Embryonic facial prominence (tissue), 1 donor: ENCODE measurements at regions not wholly inside any gene's neighbourhood (a gene's known extent, or its start where the extent isn't known, plus 50 kb on each side); places are given as distances from the start of the nearest gene placed in this dataset.
"Not testable (repeated sequence)": the region's sequence is repeated elsewhere in the genome, so short reads cannot be mapped to it uniquely, and the experiment has no call there.

Experiments
- DNase-seq: peaks from one replicate; pipeline ENCODE4 v3.0.0-alpha.2; 2016; ENCODE audit errors: extremely low spot score

DNA sequence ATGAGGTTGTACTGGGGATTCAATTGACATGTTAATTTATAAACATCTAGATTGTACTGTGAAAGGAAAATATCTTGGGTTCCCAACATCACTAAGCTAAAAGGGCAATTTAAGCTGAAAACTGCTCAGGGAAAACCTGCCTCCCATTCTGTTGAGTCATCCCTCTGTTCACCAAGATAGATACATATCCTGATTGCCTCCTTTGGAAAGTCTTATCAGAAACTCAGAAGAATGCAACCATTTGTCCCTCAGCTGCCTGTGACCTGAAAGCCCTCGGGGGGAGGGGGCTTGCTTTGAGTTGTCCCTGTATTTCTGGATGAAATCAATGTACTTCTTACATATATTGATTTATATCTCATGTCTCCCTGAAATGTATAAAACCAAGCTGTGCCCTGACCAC, 187.0 kb upstream of the ETV3 start:
- no peak for DNase-seq

DNA sequence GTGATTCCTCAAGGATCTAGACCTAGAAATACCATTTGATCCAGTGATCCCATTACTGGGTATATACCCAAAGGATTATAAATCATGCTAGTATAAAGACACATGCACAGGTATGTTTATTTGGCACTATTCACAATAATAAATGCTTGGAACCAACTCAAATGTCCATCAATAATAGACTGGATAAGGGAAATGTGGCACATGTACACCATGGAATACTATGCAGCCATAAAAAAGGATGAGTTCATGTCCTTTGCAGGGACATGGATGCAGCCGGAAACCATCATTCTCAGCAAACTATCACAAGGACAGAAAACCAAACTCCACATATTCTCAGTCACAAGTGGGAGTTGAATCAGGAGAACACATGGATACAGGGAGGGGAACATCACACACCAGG, 183.8 kb upstream of the ETV3 start:
- not testable (repeated sequence) for DNase-seq

DNA sequence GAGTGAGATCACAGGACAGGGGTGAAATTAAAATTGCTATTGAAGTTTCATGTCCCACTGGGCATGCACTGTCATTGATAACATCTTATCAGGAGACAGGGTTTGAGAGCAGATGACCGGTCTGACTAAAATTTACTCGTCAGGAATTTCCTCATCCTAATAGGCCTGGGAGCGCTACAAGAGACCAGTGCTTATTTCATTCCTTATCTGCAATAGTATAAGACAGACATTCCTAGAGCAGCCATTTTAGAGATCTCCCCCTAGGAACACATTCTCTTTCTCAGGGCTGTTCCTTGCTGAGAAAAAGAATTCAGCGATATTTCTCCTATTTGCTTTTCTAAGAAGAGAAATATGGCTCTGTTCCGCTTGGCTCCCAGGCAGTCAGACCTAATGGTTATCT, 181.4 kb upstream of the ETV3 start:
- DNase-seq, result no peak

DNA sequence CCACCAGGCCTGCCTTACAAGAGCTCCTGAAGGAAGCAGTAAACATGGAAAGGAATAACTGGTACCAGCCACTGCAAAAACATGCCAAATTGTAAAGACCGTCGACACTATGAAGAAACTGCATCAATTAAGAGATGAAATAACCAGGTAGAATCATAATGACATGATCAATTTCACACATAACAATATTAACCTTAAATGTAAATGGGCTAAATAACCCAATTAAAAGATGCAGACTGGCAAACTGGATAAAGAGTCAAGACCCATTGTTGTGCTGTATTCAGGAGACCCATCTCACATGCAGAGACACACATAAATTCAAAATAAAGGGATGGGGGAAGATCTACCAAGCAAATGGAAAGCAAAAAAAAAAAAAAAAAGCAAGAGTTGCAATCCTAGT, 179.0 kb upstream of the ETV3 start:
- not testable (repeated sequence) for DNase-seq

DNA sequence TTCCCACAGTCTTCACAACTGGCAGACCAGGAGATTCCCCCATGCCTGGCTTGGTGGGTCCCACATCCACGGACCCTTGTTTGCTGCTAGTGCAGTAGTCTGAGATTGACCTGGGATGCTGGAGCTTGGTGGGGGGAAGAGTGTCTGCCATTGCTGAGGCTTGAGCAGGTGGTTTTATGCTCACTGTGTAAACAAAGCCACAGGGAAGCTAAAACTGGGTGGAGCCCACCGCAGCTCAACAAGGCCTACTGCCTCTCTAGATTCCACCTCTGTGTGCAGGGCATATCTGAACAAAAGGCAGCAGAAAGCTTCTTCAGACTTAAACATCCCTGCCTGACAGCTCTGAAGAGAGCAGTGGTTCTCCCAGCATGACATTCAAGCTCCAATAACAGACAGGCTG, 177.3 kb upstream of the ETV3 start:
- DNase-seq, result no peak

DNA sequence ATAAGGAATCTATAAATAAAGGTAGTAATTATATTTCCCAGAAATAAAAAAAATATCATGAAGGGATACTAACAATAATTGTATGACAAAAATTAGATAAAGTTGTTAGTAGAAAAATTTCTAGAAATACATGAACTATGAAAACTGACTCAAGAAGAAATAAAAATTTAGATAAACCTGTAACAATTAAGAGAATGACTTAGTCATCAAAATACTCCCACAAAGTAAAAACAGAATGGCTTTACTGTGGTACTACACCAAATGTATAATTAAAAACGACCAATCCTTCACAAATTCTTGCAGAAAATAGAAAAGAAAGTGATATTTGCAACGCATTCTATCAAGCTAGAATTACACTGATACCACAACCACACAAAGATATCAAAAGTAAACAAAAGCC, 176.2 kb upstream of the ETV3 start:
- DNase-seq, result no peak

DNA sequence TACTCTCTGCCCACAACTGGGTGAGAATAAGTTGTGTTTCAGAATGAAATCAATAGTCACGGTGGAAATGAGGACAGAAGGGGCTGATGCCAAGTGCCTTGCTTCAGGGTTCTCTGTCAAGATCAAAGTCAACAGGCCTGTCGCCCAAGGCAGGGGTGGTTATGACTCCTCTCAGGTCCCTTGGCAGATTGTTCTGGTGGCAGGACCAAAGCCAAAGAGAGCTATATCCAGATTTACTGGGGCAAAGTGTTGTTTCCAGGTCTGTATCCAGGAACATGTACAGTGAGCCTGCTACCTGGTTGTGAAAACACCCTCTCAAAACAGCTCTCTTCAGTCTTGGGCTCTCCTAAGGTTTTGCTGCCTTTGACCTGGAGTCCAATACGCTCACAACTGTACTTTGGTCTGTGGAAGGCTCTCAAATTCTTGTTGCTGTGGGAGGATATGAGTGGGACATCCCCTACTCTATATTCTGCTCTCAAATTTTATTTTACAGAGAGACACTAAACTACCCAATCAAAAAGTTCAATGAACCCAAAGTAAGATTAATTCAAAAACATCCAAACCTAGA, 175.1 kb upstream of the ETV3 start:
- DNase-seq, result no peak

DNA sequence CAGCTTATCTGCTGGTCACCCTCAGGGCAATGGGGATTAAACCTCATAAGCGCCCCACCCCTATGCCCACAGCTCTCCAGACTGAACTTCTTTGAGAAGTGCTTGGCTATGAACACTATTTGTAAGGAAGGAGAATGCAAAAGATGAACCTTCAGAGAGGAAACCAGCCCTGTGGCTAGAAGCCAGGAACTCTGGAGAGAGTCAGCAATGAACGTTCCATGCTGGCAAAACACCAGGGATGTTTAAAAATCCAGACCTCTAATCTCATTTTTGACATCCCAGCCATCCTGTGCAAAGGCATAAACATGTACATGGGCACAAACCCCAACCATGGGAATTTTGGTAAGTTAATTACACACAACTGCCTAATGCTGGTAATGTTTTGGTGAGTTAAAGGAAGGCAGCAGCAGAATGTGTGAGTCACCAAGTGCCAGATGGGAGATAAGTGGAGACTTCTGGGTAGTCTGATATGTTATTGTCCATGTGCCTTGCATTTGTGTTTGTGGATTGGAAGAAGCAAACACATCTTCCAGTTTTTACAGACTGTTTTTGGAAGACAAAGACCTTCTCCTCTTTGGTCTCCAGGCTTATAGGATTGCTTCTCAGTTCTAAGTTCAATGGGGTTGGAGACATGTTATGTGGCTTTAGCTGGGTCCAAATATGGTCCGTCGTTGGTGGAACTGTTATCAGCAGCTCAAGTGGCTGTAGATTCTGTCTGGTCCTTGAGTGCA, 174.1 kb upstream of the ETV3 start:
- DNase-seq, result no peak

DNA sequence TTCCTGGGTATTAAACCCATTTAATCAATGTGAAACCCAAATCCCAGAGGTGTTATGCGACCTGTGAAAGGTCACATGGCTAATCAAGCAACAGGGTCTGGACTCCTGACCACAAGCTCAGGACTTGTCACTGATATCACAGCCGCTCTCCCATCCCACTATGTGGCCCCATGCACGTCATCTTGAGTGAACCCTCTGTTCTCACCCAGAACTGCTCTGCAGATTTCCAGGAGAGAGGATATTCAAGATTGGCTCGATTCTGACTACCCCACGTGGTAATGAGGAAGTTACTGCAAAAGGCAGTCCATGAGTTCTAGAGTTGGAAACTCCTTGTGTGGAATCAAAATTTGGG, 173.5 kb upstream of the ETV3 start:
- DNase-seq, result no peak

DNA sequence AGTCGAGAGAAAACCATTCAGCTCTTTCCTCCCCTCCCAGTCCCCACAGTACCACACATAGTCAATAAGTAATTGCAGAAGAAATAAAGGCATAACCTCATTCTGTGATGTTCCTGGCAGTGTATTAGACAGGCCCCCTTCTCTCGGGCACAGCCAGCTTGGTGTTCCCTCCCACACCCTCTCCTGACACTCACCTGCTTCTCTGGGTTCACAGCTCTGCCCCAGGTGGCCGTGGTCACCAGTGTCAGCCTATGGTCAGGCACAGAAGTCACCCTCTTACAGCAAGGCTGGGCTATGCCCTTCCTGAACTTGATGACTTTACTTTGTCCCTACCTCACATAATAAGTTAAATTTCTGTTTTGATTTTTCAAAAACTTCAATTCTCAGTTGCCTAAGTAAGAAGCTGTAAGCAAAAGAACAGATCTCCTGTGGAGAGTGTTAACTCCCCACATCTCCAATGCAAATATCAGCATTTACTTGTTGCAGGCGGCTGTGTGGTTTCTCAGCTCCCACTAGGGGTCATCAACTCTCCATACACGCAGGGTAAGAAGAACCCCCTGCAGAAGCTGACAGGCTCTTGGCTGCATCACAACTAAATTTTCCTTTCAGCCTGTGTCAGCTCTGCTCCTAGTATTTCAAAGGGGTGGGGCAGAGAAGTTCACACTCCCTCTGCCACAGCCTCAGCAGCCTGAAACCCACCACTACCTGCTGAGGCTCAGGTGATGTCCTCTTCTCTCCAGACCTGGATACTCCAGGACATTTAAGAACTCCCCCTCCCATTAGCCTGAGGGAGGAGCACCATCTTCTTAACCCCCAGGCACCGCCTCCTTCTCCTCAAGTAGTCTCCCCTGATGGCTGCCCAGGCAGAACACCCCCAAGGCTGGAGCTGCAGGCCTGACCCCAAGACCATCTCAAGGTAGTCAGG, 172.9 kb upstream of the ETV3 start:
- peak; percentile 10 for DNase-seq

DNA sequence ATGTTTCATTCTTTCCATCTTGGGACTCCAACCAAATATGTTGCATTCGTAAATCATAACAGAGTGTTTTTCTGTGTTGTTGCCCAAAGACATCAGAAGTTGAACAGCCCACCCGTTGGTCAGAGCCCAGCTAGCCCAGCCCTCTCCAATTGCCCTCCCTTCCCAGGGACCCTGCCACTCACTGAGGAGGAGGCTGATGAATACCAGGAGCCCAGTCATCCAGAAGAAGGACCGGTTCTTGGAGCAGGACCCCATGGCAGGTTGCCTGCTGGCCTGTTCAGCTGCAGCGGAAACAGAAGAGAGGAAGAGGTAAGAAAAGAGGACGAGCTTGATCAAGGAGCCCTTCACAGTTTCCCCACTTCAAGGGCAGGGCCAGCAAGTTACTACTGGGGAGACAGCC, 172.2 kb upstream of the ETV3 start:
- DNase-seq, result no peak

DNA sequence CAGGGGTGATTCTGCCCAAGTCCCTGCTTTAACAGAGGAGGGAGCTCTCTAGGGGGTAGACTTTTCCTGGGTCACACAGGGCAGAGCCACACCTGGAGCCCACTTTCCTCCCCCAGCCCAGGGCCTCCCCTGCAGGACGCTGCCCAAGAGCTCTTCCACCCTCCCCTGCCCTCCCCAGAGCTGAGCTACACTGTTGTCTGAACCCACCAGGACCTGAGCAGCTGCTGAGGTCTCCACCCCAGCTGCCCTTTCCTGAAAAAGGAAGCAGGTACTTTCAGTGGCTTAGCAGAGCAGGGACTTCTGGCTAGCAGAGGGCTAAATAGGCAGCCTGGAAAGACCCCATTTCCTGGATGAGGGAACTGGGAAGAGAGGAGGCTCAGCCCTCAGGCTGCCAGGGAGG, 169.3 kb upstream of the ETV3 start:
- DNase-seq, result no peak

DNA sequence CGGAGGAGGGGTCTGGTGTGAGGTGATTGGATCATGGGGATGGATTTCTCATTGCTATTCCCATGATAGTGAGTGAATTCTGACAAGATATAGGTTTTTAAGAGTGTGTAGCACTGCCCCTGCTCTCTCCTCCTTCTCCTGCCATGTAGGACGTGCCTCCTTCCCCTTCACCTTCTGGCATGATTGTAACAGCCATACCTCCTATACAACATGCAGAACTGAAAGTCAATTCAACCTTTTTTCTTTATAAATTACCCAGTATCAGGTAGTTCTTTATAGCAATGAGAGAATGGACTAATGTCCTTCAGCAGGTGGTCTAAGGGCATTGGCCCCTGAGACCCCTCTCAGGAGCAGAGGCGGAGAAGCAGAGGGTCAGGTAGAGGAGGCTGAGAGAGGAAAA, 168.7 kb upstream of the ETV3 start:
- DNase-seq, result no peak

DNA sequence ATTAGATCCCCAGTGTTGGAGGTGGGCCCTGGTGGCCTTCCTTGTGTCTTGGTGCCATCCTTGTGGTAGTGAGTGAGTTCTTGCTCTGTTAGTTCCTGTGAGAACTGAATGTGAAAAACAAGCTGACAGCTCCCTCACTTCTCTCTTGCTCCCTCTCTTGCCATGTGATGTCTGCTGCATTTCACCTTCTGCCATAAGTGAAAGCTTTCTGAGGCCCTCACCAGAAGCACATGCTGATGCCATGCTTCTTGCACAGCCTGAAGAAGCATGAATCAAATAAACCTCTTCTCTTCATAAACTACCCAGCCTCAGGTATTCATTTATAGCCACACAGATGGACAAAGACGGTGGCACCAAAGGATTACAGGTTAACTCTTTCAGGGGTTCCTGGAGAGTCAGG, 166.1 kb upstream of the ETV3 start:
- DNase-seq, result no peak

DNA sequence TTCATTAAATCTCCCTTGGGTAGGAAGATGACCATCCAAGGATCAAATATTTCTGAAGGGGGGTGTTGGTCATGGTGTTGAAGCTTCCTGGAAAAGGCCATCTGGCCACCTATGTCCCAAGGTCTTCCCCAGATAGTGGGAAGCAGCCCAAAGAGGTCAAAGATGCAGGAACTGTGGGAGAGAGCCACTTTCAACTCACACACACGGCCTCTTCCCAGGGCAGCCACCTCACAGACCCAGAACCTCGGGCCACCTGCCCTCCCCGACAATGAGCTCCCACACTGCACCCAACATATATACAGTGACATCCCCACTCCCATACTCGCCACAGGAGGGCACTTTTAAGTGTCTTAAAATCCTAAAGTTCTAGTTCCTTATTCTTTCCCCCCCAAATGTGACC, 164.5 kb upstream of the ETV3 start:
- no peak for DNase-seq

DNA sequence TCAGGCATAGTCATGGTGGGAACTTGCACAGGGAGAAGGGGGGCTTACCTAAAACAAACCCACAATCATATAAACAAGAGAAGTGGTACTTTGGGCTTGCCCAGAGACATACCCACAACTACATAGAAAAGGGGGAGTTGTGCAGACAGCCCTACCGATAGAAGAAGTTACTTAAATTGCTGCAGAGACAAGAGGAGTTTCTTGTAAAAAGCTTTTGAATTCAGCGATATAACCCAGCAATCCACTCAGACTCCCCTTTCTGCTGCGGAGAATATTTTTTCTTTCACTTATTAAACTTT, 164.0 kb upstream of the ETV3 start:
- no peak for DNase-seq

DNA sequence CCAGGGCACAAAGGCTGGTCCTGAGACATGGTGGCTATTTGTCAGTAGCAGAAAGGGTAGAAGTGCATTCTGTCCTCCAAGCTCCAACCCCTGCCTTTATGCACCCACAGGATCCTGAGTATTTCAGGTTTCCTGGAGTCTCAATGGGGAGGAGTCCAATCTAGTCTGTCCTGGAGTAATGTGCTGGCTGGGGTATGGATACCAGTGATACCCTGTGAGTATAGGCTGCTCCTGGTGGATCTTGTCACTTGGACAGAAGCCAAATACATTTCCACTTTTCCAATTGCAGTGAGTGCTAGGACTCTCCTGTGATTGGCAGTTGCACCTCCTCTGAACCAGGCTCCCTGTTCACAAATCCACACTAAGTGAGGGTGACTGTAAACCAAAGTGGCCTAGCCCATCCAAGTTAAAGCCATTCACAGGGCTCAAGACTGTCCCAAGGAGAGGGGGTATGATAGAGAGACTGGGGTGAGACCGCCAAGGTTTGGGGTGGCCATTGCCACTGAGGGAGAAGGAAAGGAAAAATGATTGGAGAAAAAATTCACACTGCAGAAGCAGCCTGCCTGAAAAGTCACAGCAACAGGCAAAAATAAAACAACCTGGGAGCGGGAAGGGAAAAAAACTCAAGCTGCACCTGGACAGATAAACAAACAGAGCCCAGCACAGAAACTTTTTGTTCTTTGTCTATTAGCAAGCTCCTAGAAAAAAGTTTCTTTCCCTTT, 163.4 kb upstream of the ETV3 start:
- no peak for DNase-seq

DNA sequence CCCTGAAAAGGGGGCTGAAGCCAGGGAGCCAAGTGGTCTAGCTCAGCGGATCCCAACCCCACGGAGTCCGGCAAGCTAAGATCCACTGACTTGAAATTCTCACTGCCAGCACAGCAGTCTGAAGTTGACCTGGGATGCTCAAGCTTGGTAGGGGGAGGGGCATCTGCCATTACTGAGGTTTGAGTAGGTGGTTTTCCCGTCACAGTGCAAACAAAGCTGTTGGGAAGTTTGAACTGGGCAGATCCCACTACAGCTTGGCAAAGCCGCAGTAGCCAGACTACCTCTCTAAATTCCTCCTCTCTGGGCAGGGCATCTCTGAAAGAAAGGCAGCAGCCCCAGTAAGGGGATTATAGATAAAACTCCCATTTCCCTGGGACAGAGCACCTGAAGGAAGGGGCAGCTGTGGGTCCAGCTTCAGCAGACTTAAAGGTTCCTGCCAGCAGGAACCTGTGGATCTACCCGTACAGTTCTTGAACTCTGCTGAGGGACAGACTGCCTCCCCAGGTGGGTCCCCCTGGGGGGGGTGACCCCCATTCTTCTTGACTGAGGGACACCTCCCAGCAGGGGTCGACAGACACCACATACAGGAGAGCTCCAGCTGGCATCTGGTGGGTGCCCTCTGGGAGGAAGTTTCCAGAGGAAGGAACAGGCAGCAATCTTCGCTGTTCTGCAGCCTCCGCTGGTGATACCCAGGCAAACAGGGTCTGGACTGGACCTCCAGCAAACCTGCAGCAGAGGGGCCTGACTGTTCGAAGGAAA, 156.4 kb upstream of the ETV3 start:
- not testable (repeated sequence) for DNase-seq

DNA sequence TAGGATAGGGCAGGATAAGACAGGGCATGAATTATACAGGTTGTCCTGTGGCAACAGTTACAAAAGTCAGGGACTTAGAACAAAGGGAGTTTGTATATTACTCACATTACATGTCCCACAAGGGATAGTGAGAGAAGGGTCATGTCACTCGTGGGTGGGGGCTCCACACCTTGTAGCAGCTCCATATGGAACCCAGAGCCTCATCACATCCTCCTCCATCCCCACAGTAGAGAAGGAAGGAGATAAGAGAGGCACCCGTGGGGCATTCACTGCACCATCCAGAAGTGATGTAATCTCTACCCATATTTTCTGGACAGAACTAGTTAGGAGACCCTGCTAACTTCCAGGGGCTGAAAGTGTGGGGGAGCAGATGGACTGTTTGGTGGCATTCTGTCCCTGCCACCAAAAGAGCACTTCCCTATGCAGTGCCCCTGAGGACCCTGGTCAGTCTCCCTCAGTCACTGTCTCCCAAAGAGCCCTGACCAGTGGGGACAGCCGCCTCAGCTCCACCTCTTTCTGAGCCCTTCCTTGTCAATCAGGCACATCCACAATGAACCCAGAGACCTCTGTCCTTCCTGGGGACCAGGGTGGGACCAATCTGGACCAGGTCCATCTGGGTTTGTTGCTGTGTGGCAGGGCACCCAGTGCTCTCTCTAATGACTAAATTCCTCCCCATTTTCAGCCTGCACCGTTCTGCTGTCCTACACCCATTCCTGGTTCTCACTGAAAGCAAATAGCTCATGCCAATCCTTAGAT, 154.8 kb upstream of the ETV3 start:
- DNase-seq, result no peak

DNA sequence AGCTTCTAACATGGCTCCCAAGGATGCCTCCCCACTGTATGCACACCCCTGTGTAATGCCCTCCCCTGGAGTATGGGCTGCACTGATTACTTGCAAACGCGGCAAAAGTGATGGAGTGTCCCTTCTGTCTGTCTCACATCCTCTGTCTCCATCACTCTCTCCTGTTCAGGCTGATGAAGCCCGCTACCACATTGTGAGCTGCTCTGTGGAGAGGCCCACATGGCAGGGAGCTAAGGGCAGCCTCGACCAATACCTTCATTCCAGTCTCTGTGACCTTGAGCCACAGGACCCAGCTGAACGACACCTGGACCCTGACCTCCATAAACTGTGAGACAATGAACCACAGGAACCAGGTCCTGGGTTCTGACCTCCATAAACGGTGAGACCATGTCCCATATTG, 154.1 kb upstream of the ETV3 start:
- DNase-seq, result no peak

DNA sequence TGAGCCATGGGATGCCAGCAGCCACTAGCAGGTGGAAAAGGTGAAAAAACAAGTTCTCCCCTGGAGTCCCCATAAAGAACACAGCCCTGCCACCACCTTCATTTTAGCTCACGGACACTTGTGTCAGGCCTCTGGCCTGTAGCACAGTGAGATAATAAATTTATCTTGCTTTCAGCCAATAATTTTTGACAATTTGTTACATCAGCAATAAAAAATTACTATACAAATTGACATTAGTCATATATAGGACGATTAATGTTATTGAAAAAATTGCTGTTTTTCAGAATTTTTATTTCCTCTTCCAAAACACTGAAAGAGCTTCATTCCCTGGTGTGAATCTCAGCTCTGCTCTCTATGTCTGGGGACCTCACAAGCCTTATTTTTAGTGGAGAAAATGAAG, 152.9 kb upstream of the ETV3 start:
- DNase-seq, result no peak
